CD14-positive monocyte (primary cell): ENCODE measurements at regions not wholly inside any gene's neighbourhood (a gene's known extent, or its start where the extent isn't known, plus 50 kb on each side); places are given as distances from the start of the nearest gene placed in this dataset.

Experiments used
- DNase-seq, 3 donors: peaks; one replicate each; pipeline ENCODE4 v3.0.0-alpha.2; 2011 to 2022
- H2AFZ ChIP-seq: 2 replicates; pipeline ENCODE4 v1.6.0; 2012; ENCODE audit warnings: mild to moderate bottlenecking, low read depth, low read length, inconsistent platforms; ENCODE audit not compliant: insufficient read depth, poor library complexity, severe bottlenecking
- H3K27ac ChIP-seq, 2 donors: 1 replicate in 1 of 2; 2 replicates in 1 of 2; pipeline ENCODE4 v1.5.1; 2012 to 2013; ENCODE audit warnings: low read length in 2 of 2, control low read depth in 1 of 2, inconsistent platforms in 1 of 2, low read depth in 1 of 2, mild to moderate bottlenecking in 1 of 2
- H3K27me3 ChIP-seq, 2 donors: one replicate each; pipeline versions ENCODE4 v1.6.0 to v1.6.1; 2011 to 2013; ENCODE audit warnings: low read length in 2 of 2; ENCODE audit not compliant: control insufficient read depth in 2 of 2, insufficient read depth in 2 of 2
- H3K36me3 ChIP-seq, 2 donors: replicated peaks in 1 of 2; 1 replicate in 1 of 2; 2 replicates in 1 of 2; pipeline versions ENCODE4 v1.5.1 to v1.6.1; 2012 to 2013; ENCODE audit warnings: low read length in 2 of 2, control low read depth in 1 of 2, inconsistent platforms in 1 of 2, mild to moderate bottlenecking in 1 of 2; ENCODE audit not compliant: insufficient read depth in 2 of 2, control insufficient read depth in 1 of 2
- H3K4me1 ChIP-seq, 2 donors: 1 replicate in 1 of 2; 2 replicates in 1 of 2; pipeline versions ENCODE4 v1.5.1 to v1.6.1; 2012 to 2013; ENCODE audit warnings: low read length in 2 of 2, control low read depth in 1 of 2, inconsistent platforms in 1 of 2, mild to moderate bottlenecking in 1 of 2, moderate library complexity in 1 of 2; ENCODE audit not compliant: insufficient read depth in 2 of 2, control insufficient read depth in 1 of 2
- H3K4me2 ChIP-seq: replicated peaks from 2 replicates; pipeline ENCODE3; 2012; ENCODE audit warnings: low read length, moderate library complexity, mild to moderate bottlenecking; ENCODE audit not compliant: poor library complexity, severe bottlenecking; ENCODE audit errors: extremely low read depth
- H3K4me3 ChIP-seq, 3 experiments: fragments of 200-600 bp in 1 of 3; sonication (generic) in 1 of 3; replicated peaks in 1 of 3; 1 replicate in 2 of 3; 2 replicates in 1 of 3; pipeline ENCODE4 v1.5.1; 2011 to 2013; ENCODE audit warnings: low read length in 3 of 3, mild to moderate bottlenecking in 3 of 3, control low read depth in 2 of 3, low read depth in 2 of 3, inconsistent platforms in 1 of 3, moderate library complexity in 1 of 3
- H3K79me2 ChIP-seq: 2 replicates; pipeline ENCODE4 v1.6.0; 2012; ENCODE audit warnings: mild to moderate bottlenecking, control low read depth, inconsistent platforms, low read length, moderate library complexity; ENCODE audit not compliant: insufficient read depth
- H3K9ac ChIP-seq: 2 replicates; pipeline ENCODE4 v1.6.0; 2017; ENCODE audit warnings: low read length, mild to moderate bottlenecking; ENCODE audit not compliant: insufficient read depth, poor library complexity, severe bottlenecking
- H3K9me3 ChIP-seq, 2 donors: replicated peaks in 1 of 2; 1 replicate in 1 of 2; 2 replicates in 1 of 2; pipeline versions ENCODE4 v1.5.1 to v1.6.1; 2012 to 2013; ENCODE audit warnings: low read length in 2 of 2, control low read depth in 1 of 2; ENCODE audit not compliant: control insufficient read depth in 1 of 2, insufficient read depth in 1 of 2
- H4K20me1 ChIP-seq: 2 replicates; pipeline ENCODE4 v1.6.0; 2012; ENCODE audit warnings: mild to moderate bottlenecking, low read length, control low read depth, moderate library complexity; ENCODE audit not compliant: insufficient read depth
- H3K27ac Mint-ChIP-seq, 7 donors: one replicate each; pipeline ENCODE4 v1.8.0; 2020; ENCODE audit warnings: mild to moderate bottlenecking in 7 of 7, mixed read lengths in 7 of 7, moderate library complexity in 6 of 7, inconsistent platforms in 2 of 7
- H3K27me3 Mint-ChIP-seq, 3 donors: one replicate each; pipeline ENCODE4 v1.8.0; 2021 to 2022; ENCODE audit warnings: low read depth in 3 of 3, mild to moderate bottlenecking in 3 of 3, mixed read lengths in 3 of 3, moderate library complexity in 3 of 3, inconsistent platforms in 1 of 3
- H3K36me3 Mint-ChIP-seq, 2 donors: one replicate each; pipeline ENCODE4 v1.8.0; 2020; ENCODE audit warnings: mixed read lengths in 2 of 2, inconsistent platforms in 1 of 2, mild to moderate bottlenecking in 1 of 2
- H3K4me1 Mint-ChIP-seq: one replicate; pipeline ENCODE4 v1.8.0; 2020; ENCODE audit warnings: mild to moderate bottlenecking, mixed read lengths
- H3K4me3 Mint-ChIP-seq, 2 donors: one replicate each; pipeline ENCODE4 v1.8.0; 2020; ENCODE audit warnings: mild to moderate bottlenecking in 2 of 2, mixed read lengths in 2 of 2, moderate library complexity in 1 of 2
- H3K9me3 Mint-ChIP-seq, 7 donors: one replicate each; pipeline ENCODE4 v1.8.0; 2020 to 2022; ENCODE audit warnings: mixed read lengths in 7 of 7, mild to moderate bottlenecking in 6 of 7, moderate library complexity in 6 of 7, inconsistent platforms in 2 of 7
- WGBS: methylation state at CpG from one replicate; pipeline ENCODE4 v1.1.5; 2013; ENCODE audit warnings: missing lambda C conversion rate; ENCODE audit not compliant: insufficient coverage; 5-methylcytosine and 5-hydroxymethylcytosine counted together
- intact Hi-C, 2 donors: fragments of 100-400 bp; cut with micrococcal nuclease; formaldehyde crosslinking; loops; one replicate each; pipeline versions ENCODE4 v1.15.0 to v1.15.1; 2023
- TF ChIP-seq, protein P1 (sequence below): fragments of 200-600 bp; IDR thresholded peaks from one replicate; pipeline ENCODE4 v1.8.0; 2022; ENCODE audit warnings: antibody characterized with exemption, mild to moderate bottlenecking

DNA sequence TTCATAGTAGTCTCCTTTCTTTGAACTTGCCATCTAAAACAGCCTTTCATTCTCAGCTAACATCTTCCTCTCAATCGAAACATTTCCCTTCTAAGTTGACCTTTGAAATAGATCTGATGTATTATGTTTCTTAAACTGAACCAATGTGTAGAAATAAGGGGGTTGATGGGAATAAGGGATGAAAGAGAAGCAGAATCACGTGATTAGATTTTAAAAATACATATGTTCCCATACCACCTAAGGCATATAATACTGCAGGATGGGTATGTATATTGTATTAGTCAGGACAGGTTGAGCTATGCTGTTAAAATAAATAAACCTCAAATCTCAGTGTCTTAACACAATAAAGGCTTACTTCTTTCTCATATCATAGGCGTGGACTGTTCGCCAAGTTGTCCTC, 207.5 kb upstream of the SRD5A2 start:
- H3K4me1 Mint-ChIP-seq = no peaks in the 10 kb centered on the region
- TF ChIP-seq, protein P1, sequence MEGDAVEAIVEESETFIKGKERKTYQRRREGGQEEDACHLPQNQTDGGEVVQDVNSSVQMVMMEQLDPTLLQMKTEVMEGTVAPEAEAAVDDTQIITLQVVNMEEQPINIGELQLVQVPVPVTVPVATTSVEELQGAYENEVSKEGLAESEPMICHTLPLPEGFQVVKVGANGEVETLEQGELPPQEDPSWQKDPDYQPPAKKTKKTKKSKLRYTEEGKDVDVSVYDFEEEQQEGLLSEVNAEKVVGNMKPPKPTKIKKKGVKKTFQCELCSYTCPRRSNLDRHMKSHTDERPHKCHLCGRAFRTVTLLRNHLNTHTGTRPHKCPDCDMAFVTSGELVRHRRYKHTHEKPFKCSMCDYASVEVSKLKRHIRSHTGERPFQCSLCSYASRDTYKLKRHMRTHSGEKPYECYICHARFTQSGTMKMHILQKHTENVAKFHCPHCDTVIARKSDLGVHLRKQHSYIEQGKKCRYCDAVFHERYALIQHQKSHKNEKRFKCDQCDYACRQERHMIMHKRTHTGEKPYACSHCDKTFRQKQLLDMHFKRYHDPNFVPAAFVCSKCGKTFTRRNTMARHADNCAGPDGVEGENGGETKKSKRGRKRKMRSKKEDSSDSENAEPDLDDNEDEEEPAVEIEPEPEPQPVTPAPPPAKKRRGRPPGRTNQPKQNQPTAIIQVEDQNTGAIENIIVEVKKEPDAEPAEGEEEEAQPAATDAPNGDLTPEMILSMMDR = no peak
- Histone ChIP-seq H3K79me2 (no peaks in the 10 kb centered on the region), H2AFZ (no peak overlapping the region), H3K4me1 (no peaks in the 10 kb centered on the region), H3K4me2 (no peak overlapping the region), H3K4me3 (no peak overlapping the region), H4K20me1 (no peaks in the 10 kb centered on the region), H3K27ac (no peak overlapping the region), H3K9ac (no peak overlapping the region), H3K36me3 (no peaks in the 10 kb centered on the region), H3K9me3 (peaks cover 0 to 3% of the 10 kb centered on the region in 2 donors), H3K27me3 (peaks cover 0 to 2% of the 10 kb centered on the region in 2 donors)
- no CpG with 5 or more reads among the region's 4 CpGs for WGBS
- intact Hi-C loops = no loop called here
- peaks cover 2 to 7% (median 5%) of the 10 kb centered on the region in 3 donors for H3K27me3 Mint-ChIP-seq
- no peak overlapping the region for H3K4me3 Mint-ChIP-seq
- H3K9me3 Mint-ChIP-seq = peaks cover 4 to 22% (median 6%) of the 10 kb centered on the region in 7 donors
- no peak for DNase-seq
- H3K27ac Mint-ChIP-seq = no peak overlapping the region
- no peaks in the 10 kb centered on the region for H3K36me3 Mint-ChIP-seq

DNA sequence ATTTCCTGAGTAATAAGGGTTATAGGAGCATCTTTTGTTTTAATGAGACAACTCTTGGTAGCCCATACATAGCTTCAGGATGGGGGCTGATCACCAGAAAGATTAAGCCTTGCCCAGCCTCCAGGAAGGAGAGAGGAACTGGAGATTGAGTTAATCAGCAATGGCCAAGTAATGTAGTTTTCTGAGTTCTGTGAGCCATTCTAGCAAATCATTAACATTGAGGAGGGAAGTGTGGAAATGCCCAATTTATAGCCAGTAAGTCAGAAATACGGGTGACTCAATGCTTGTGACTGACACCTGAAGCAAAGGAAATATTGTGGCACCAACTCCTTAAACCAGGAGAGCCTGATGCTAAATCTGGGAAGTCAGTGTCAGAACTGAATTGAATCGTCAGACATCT, 205.1 kb upstream of the SRD5A2 start:
- Histone ChIP-seq H3K9me3 (peaks cover 0 to 3% of the 10 kb centered on the region in 2 donors), H3K79me2 (no peaks in the 10 kb centered on the region), H3K36me3 (no peaks in the 10 kb centered on the region), H3K4me2 (no peak overlapping the region), H3K4me3 (no peak overlapping the region), H3K27ac (no peak overlapping the region), H3K4me1 (no peaks in the 10 kb centered on the region), H3K9ac (no peak overlapping the region), H4K20me1 (no peaks in the 10 kb centered on the region), H3K27me3 (peaks cover 0 to 2% of the 10 kb centered on the region in 2 donors), H2AFZ (no peak overlapping the region)
- H3K36me3 Mint-ChIP-seq = no peaks in the 10 kb centered on the region
- no peak overlapping the region for H3K27ac Mint-ChIP-seq
- H3K4me3 Mint-ChIP-seq = no peak overlapping the region
- no peak for DNase-seq
- no peaks in the 10 kb centered on the region for H3K4me1 Mint-ChIP-seq
- TF ChIP-seq, protein P1 = no peak
- peaks cover 6 to 27% (median 13%) of the 10 kb centered on the region in 7 donors for H3K9me3 Mint-ChIP-seq
- H3K27me3 Mint-ChIP-seq = peaks cover under 1 to 7% (median 5%) of the 10 kb centered on the region in 3 donors
- WGBS = 86% methylated on average over 1 of the region's 2 CpGs
- intact Hi-C loops = no loop called here
